ENCODE measurements at regions not wholly inside any gene's neighbourhood (a gene's known extent, or its start where the extent isn't known, plus 50 kb on each side); places are given as distances from the start of the nearest gene placed in this dataset.

GRCh38 chr4:163077680-163078079 lies 89.0 kb downstream of the NAF1 start:
- Mint-ChIP-seq H3K27me3 (ENCODE audit: insufficient read depth, low read depth, poor library complexity) (peaks cover 3% of the 10 kb centered on the region), H3K4me3 (no peak overlapping the region), H3K4me1 (peaks cover 22% of the 10 kb centered on the region), H3K9me3 (peaks cover 3% of the 10 kb centered on the region; the same call in 1 of the 3 replicates), H3K36me3 (ENCODE audit: low read depth) (peaks cover 3% of the 10 kb centered on the region; the same call in 1 of the 3 replicates), H3K27ac (peak overlapping the region; percentile 28; the same call in 1 of the 2 replicates)
- Histone ChIP-seq H3K4me2 (peak overlapping the region; percentile 48; the same call in 1 of the 2 replicates), H3K79me2 (replicated peaks; ENCODE audit: insufficient read depth) (no peaks in the 10 kb centered on the region), H2AFZ (0 out of 2 replicates have a peak overlapping the region, but pooled peaks have one; percentile 12), H4K20me1 (replicated peaks; ENCODE audit: insufficient read depth) (no peaks in the 10 kb centered on the region), H3K36me3 (ENCODE audit: insufficient read depth) (no peaks in the 10 kb centered on the region), H3K27me3 (ENCODE audit: insufficient read depth) (no peaks in the 10 kb centered on the region), H3K9me2 (ENCODE audit: insufficient read depth) (peaks cover 5% of the 10 kb centered on the region; the same call in 1 of the 2 replicates), H3K4me1 (ENCODE audit: insufficient read depth) (peaks cover 6% of the 10 kb centered on the region; the same call in 1 of the 2 replicates), H3F3A (replicated peaks; ENCODE audit: low read depth) (no peaks in the 10 kb centered on the region), H3K4me3 (no peak overlapping the region), H3K27ac (ENCODE audit: low read depth) (no peak overlapping the region)
- ATAC-seq (no peak), DNase-seq (ENCODE audit: low spot score) (no peak)
- TF ChIP-seq ZNF114 (CRISPR knock-in tag; IDR thresholded peaks at IDR 0.05) (no peak), NANOG (IDR thresholded peaks at IDR 0.05; ENCODE audit: borderline replicate concordance) (no peak), STAT1 (IDR thresholded peaks at IDR 0.05; ENCODE audit: unreplicated experiment) (no peak)

DNA sequence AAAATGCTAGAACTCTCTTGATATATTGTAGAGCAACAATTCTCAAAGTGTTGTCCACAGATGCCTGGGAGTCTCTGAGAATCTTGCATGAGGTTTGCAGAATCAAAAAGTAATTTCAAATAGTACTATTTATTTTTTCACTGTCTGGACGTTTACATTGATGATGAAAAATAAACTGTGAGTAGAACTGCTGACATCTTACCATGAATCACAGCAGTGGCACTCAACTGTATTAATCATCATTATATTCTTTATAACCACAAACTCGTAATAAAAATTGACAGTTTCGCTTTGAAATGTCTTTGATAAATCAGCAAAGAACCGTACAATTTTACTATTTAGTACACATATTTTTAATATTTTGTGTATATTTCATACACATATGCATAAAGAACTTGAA lies 94.5 kb downstream of the NAF1 start:
- ATAC-seq (no peak), DNase-seq (ENCODE audit: low spot score) (no peak)
- Histone ChIP-seq H3K79me2 (replicated peaks; ENCODE audit: insufficient read depth) (no peaks in the 10 kb centered on the region), H3K27ac (ENCODE audit: low read depth) (no peak overlapping the region), H4K20me1 (replicated peaks; ENCODE audit: insufficient read depth) (no peaks in the 10 kb centered on the region; the same call in 1 of the 2 replicates), H3F3A (replicated peaks; ENCODE audit: low read depth) (no peaks in the 10 kb centered on the region), H3K4me3 (no peak overlapping the region), H3K4me1 (ENCODE audit: insufficient read depth) (peaks cover 6% of the 10 kb centered on the region; the same call in 1 of the 2 replicates), H3K27me3 (ENCODE audit: insufficient read depth) (no peaks in the 10 kb centered on the region), H3K9me2 (ENCODE audit: insufficient read depth) (0 out of 2 replicates have a peak, but pooled peaks cover 3% of the 10 kb centered on the region), H3K36me3 (ENCODE audit: insufficient read depth) (no peaks in the 10 kb centered on the region), H2AFZ (no peak overlapping the region), H3K4me2 (no peak overlapping the region)
- no peak overlapping the region for H3K4me3 Mint-ChIP-seq
- H3K9me3 Mint-ChIP-seq = peaks cover 3% of the 10 kb centered on the region; the same call in 1 of the 3 replicates
- no peak overlapping the region for H3K27ac Mint-ChIP-seq
- peaks cover 6% of the 10 kb centered on the region; the same call in 2 of the 3 replicates for H3K4me1 Mint-ChIP-seq
- TF ChIP-seq, protein P1, sequence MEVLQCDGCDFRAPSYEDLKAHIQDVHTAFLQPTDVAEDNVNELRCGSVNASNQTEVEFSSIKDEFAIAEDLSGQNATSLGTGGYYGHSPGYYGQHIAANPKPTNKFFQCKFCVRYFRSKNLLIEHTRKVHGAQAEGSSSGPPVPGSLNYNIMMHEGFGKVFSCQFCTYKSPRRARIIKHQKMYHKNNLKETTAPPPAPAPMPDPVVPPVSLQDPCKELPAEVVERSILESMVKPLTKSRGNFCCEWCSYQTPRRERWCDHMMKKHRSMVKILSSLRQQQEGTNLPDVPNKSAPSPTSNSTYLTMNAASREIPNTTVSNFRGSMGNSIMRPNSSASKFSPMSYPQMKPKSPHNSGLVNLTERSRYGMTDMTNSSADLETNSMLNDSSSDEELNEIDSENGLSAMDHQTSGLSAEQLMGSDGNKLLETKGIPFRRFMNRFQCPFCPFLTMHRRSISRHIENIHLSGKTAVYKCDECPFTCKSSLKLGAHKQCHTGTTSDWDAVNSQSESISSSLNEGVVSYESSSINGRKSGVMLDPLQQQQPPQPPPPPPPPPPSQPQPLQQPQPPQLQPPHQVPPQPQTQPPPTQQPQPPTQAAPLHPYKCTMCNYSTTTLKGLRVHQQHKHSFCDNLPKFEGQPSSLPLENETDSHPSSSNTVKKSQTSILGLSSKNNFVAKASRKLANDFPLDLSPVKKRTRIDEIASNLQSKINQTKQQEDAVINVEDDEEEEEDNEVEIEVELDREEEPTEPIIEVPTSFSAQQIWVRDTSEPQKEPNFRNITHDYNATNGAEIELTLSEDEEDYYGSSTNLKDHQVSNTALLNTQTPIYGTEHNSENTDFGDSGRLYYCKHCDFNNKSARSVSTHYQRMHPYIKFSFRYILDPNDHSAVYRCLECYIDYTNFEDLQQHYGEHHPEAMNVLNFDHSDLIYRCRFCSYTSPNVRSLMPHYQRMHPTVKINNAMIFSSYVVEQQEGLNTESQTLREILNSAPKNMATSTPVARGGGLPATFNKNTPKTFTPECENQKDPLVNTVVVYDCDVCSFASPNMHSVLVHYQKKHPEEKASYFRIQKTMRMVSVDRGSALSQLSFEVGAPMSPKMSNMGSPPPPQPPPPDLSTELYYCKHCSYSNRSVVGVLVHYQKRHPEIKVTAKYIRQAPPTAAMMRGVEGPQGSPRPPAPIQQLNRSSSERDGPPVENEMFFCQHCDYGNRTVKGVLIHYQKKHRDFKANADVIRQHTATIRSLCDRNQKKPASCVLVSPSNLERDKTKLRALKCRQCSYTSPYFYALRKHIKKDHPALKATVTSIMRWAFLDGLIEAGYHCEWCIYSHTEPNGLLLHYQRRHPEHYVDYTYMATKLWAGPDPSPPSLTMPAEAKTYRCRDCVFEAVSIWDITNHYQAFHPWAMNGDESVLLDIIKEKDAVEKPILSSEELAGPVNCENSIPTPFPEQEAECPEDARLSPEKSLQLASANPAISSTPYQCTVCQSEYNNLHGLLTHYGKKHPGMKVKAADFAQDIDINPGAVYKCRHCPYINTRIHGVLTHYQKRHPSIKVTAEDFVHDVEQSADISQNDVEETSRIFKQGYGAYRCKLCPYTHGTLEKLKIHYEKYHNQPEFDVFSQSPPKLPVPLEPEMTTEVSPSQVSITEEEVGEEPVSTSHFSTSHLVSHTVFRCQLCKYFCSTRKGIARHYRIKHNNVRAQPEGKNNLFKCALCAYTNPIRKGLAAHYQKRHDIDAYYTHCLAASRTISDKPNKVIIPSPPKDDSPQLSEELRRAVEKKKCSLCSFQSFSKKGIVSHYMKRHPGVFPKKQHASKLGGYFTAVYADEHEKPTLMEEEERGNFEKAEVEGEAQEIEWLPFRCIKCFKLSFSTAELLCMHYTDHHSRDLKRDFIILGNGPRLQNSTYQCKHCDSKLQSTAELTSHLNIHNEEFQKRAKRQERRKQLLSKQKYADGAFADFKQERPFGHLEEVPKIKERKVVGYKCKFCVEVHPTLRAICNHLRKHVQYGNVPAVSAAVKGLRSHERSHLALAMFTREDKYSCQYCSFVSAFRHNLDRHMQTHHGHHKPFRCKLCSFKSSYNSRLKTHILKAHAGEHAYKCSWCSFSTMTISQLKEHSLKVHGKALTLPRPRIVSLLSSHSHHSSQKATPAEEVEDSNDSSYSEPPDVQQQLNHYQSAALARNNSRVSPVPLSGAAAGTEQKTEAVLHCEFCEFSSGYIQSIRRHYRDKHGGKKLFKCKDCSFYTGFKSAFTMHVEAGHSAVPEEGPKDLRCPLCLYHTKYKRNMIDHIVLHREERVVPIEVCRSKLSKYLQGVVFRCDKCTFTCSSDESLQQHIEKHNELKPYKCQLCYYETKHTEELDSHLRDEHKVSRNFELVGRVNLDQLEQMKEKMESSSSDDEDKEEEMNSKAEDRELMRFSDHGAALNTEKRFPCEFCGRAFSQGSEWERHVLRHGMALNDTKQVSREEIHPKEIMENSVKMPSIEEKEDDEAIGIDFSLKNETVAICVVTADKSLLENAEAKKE (CRISPR knock-in tag; IDR thresholded peaks at IDR 0.05) = no peak
- H3K27me3 Mint-ChIP-seq (ENCODE audit: insufficient read depth, low read depth, poor library complexity) = peaks cover 3% of the 10 kb centered on the region
- peaks cover 3% of the 10 kb centered on the region; the same call in 1 of the 3 replicates for H3K36me3 Mint-ChIP-seq (ENCODE audit: low read depth)
